ENCODE measurements at regions not wholly inside any gene's neighbourhood (a gene's known extent, or its start where the extent isn't known, plus 50 kb on each side); places are given as distances from the start of the nearest gene placed in this dataset.

- no peaks in the 10 kb centered on the region for H3K36me3 ChIP-seq
- TF ChIP-seq CTCF (IDR thresholded peaks at IDR 0.05): no peak
- intact Hi-C loops (cut with DNase I): no loop called here
- H3K4me1 ChIP-seq: no peaks in the 10 kb centered on the region
- WGBS, 2 donors: 60 to 69% methylated on average over 3 of the region's 3 CpGs
- H3K4me3 ChIP-seq: no peak overlapping the region
- no peak overlapping the region for H3K27ac ChIP-seq
- peaks cover 0 to 2% (median 0%) of the 10 kb centered on the region in 11 donors for H3K9me3 ChIP-seq
- no peak for ATAC-seq
- H3K27me3 ChIP-seq: no peaks in the 10 kb centered on the region
- DNase-seq: no peak
Observed at GRCh38 chr6:23200946-23201345, 631.6 kb downstream of the HDGFL1 start.

GRCh38 chr6:23202207-23202606 is 632.8 kb downstream of the HDGFL1 start:
- 30 to 40% methylated on average over 5 of the region's 5 CpGs for WGBS, 2 donors
- DNase-seq (no peak), ATAC-seq (peak in 5 of 8 donors; percentile 37 to 77 (median 57))
- H3K27ac ChIP-seq: no peak overlapping the region
- TF ChIP-seq CTCF (IDR thresholded peaks at IDR 0.05): no peak
- intact Hi-C loops (cut with DNase I): no loop called here
- no peak overlapping the region for H3K4me3 ChIP-seq
- H3K9me3 ChIP-seq: peaks cover 0 to 14% (median 0%) of the 10 kb centered on the region in 11 donors
- H3K36me3 ChIP-seq: no peaks in the 10 kb centered on the region
- no peaks in the 10 kb centered on the region for H3K27me3 ChIP-seq
- no peaks in the 10 kb centered on the region for H3K4me1 ChIP-seq

- WGBS, 2 donors: 45 to 47% methylated on average over 2 of the region's 2 CpGs
- ATAC-seq: no peak
- Histone ChIP-seq H3K36me3 (no peaks in the 10 kb centered on the region), H3K4me1 (no peaks in the 10 kb centered on the region), H3K27ac (no peak overlapping the region), H3K27me3 (no peaks in the 10 kb centered on the region), H3K4me3 (no peak overlapping the region), H3K9me3 (peaks cover 0 to 26% (median 6%) of the 10 kb centered on the region in 11 donors)
- TF ChIP-seq CTCF (IDR thresholded peaks at IDR 0.05): no peak
- intact Hi-C loops (cut with DNase I): no loop called here
- no peak for DNase-seq
Observed at GRCh38 chr6:23212398-23212797, 643.0 kb downstream of the HDGFL1 start.

GRCh38 chr6:23213193-23213592 is 643.8 kb downstream of the HDGFL1 start:
- intact Hi-C loops (cut with DNase I): no loop called here
- Histone ChIP-seq H3K9me3 (peaks cover 0 to 18% (median 0%) of the 10 kb centered on the region in 11 donors), H3K4me3 (no peak overlapping the region), H3K27me3 (no peaks in the 10 kb centered on the region), H3K27ac (no peak overlapping the region), H3K36me3 (no peaks in the 10 kb centered on the region), H3K4me1 (no peaks in the 10 kb centered on the region)
- ATAC-seq: no peak
- TF ChIP-seq CTCF (IDR thresholded peaks at IDR 0.05): no peak
- 88 to 89% methylated on average over 1 of the region's 1 CpG for WGBS, 2 donors
- no peak for DNase-seq

- ATAC-seq (no peak), DNase-seq (no peak)
- TF ChIP-seq CTCF (IDR thresholded peaks at IDR 0.05): no peak
- H3K27me3 ChIP-seq: no peaks in the 10 kb centered on the region
- peaks cover 0 to 15% (median 0%) of the 10 kb centered on the region in 11 donors for H3K9me3 ChIP-seq
- no peaks in the 10 kb centered on the region for H3K36me3 ChIP-seq
- H3K4me1 ChIP-seq: no peaks in the 10 kb centered on the region
- intact Hi-C loops (cut with DNase I): no loop called here
- H3K4me3 ChIP-seq: no peak overlapping the region
- H3K27ac ChIP-seq: no peak overlapping the region
Observed at GRCh38 chr6:23213651-23214050, 644.3 kb downstream of the HDGFL1 start.
